ENCODE measurements at regions not wholly inside any gene's neighbourhood (a gene's known extent, or its start where the extent isn't known, plus 50 kb on each side); places are given as distances from the start of the nearest gene placed in this dataset.

DNA sequence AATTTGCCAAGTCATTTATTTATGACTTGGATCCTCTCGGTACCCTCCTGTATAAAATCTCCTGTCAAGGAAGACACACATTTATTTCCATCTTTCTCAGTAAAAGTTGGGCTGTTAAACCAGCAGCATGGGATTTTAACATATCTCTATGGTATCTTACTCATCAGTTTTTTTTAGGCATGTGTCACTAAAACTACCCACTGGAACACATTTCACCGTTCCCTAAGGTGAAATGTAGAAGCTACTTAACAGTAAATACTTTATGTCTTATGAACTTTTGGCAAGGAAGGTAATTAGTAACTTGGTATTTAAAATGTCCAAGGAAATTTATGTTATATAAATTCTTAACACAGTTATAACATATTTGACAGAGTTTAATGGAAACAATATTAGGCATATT is 152.5 kb upstream of the HDAC9 start:
- Histone ChIP-seq H3K4me2 (ENCODE audit: low read depth, low read length) (no peak overlapping the region), H2AK5ac (ENCODE audit: low read depth, low read length) (no peak overlapping the region), H3K79me1 (ENCODE audit: low read depth in 1 of 2, low read length in 2 of 2) (no peaks in the 10 kb centered on the region), H3K23ac (ENCODE audit: low read depth, low read length) (no peak overlapping the region), H3K27ac (ENCODE audit: insufficient read depth, low read length) (no peak overlapping the region), H3K56ac (ENCODE audit: extremely low read depth, insufficient read depth, low read length) (no peak overlapping the region), H4K20me1 (ENCODE audit: insufficient read depth, low read length) (no peaks in the 10 kb centered on the region), H3K9ac (ENCODE audit: low read depth, low read length) (no peak overlapping the region), H2AK9ac (replicated peaks; ENCODE audit: low read depth, low read length, poor library complexity) (no peak overlapping the region), H2BK20ac (ENCODE audit: low read depth, low read length) (no peak overlapping the region), H4K91ac (ENCODE audit: insufficient read depth, low read depth, low read length) (no peak overlapping the region), H4K5ac (ENCODE audit: low read depth, low read length) (no peak overlapping the region), H3K18ac (ENCODE audit: low read depth, low read length) (no peak overlapping the region), H3K4me3 (ENCODE audit: insufficient read depth, low read depth, low read length) (no peak overlapping the region), H2AFZ (replicated peaks; ENCODE audit: low read length, poor library complexity) (no peak overlapping the region), H3K27me3 (ENCODE audit: control insufficient read depth, insufficient read depth, low read length) (no peaks in the 10 kb centered on the region), H3K36me3 (ENCODE audit: control insufficient read depth, insufficient read depth, low read length) (no peaks in the 10 kb centered on the region), H2BK15ac (ENCODE audit: low read depth, low read length) (no peak overlapping the region), H4K8ac (ENCODE audit: low read depth in 2 of 2, low read length in 2 of 2) (no peak overlapping the region), H3K14ac (replicated peaks; ENCODE audit: low read depth, low read length) (no peak overlapping the region), H3K9me1 (ENCODE audit: insufficient read depth, low read length) (no peaks in the 10 kb centered on the region), H2BK120ac (ENCODE audit: low read depth, low read length) (no peak overlapping the region), H3K9me3 (ENCODE audit: control insufficient read depth, insufficient read depth, low read length) (no peaks in the 10 kb centered on the region; the same call in 1 of the 2 replicates), H2BK5ac (ENCODE audit: low read depth, low read length, poor library complexity, severe bottlenecking) (no peak overlapping the region), H3K4me1 (ENCODE audit: control insufficient read depth, insufficient read depth, low read length) (no peaks in the 10 kb centered on the region), H3K4ac (ENCODE audit: low read depth, low read length) (no peak overlapping the region)
- dilution Hi-C loops (cut with HindIII; ENCODE audit: low sequenced_read_pairs, unreplicated experiment), result no loop called here
- no peak for ATAC-seq (ENCODE audit: low read depth)
- 80% methylated on average over 1 of the region's 2 CpGs; no CpG with 5 or more reads in 1 of the 2 experiments for whole genome bisulfite sequencing, 2 experiments (ENCODE audit: extremely low coverage in 2 of 2, insufficient read length in 1 of 2)
- in situ Hi-C loops (cut with MboI; ENCODE audit: low sequenced_read_pairs), result loop anchor here (10.0 to 25.0 kb wide), 2 partner anchors 568 to 1431 kb away; no protein-coding TSS in a partner anchor
- no peak for DNase-seq
- no TSS peak for BruUV-seq (replicated peaks)
- ChIA-PET CTCF (no interaction called here), POLR2A (ENCODE audit: unreplicated experiment) (no interaction called here)
- TF ChIP-seq RFX5 (IDR thresholded peaks at IDR 0.05; ENCODE audit: low read depth, low read length), result no peak
- intact Hi-C loops (cut with micrococcal nuclease), result no loop called here

Data from IMR-90 (cell line).